HG03439 (cell line): ENCODE measurements at regions not wholly inside any gene's neighbourhood (a gene's known extent, or its start where the extent isn't known, plus 50 kb on each side); places are given as distances from the start of the nearest gene placed in this dataset.

Source experiments
- ATAC-seq: cut with Tn5 transposase; IDR thresholded peaks from one replicate; pipeline ENCODE4 v1.9.1; 2021; ENCODE audit warnings: mild to moderate bottlenecking, moderate library complexity; ENCODE audit not compliant: unreplicated experiment

GRCh38 chr1:186557147-186557777 lies 96.3 kb upstream of the PDC start:
- no peak for ATAC-seq

DNA sequence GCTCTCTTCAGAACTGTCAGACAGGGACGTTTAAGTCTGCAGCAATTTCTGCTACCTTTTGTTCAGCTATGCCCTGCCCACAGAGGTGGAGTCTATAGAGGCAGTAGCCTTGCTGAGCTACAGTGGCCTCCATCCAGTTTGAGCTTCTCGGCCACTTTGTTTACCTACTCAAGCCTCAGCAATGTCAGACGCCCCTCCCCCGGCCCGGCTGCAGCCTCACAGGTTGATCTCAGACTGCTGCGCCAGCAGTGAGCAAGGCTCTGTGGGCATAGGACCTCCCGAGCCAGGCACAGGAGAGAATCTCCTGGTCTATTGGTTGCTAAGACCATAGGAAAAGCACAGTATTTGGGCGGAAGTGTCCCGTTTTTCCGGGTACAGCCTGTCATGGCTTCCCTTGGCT lies 89.9 kb upstream of the PDC start:
- ATAC-seq = no peak

- ATAC-seq = no peak
Observed at GRCh38 chr1:186541003-186541402, 80.1 kb upstream of the PDC start.

- ATAC-seq = no peak
Observed at GRCh38 chr1:186540521-186540920, 79.6 kb upstream of the PDC start.

- ATAC-seq = no peak
Observed at GRCh38 chr1:186536273-186536890, 75.5 kb upstream of the PDC start.

DNA sequence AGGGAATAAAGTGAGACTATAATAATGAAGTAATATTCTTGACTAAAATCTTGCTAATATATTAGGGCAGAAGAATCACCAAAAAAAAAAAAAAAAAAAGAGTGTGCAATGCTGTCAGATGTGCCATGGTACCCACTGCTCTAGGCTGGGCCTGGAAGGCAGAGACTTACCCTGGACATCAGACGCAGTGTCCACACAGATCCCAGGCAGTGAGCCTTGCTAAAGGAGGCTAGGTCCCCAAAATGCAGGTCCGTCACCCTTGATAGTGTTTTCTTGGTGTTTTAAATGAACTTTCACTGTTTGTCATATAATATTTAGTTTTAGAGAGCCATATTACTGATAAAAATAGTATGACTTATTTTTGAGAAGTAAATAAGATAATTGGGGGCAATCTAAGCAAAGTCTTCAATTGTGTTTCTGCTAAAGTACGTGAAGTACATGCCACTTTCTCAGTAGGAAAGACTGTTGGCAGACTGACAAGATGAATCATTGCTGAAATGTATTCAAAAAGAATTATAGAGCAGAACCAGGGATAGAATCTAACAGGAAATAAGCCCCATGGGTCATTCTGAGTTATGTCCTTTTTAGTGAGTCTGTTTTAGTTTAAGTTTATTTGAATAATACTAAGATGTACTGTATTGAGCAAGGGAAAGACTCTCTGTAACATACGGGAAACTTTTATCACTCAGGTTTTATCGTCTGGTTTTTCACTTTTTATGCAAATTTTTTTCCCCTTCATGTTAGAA lies 74.6 kb upstream of the PDC start:
- no peak for ATAC-seq

GRCh38 chr1:186534401-186534800 lies 73.5 kb upstream of the PDC start:
- no peak for ATAC-seq

DNA sequence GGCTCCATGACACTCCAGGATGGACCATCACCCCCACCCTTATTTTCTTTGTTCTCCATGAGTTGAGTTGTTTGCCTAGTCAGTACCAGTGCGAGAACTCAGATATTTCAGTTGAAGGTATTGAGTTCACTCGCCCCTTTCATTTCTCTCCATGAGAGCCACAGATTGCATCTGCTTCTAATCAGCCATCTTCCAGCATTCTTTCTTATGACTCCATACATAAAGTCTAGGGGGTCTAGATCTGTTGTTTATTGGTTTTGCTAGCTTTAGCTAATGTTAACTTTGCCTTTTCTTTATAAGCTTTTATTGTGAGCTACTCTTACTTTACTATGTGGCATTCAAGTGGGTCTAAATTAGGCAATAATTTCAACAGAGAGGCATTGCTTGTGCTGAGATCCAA lies 71.6 kb upstream of the PDC start:
- ATAC-seq = no peak

DNA sequence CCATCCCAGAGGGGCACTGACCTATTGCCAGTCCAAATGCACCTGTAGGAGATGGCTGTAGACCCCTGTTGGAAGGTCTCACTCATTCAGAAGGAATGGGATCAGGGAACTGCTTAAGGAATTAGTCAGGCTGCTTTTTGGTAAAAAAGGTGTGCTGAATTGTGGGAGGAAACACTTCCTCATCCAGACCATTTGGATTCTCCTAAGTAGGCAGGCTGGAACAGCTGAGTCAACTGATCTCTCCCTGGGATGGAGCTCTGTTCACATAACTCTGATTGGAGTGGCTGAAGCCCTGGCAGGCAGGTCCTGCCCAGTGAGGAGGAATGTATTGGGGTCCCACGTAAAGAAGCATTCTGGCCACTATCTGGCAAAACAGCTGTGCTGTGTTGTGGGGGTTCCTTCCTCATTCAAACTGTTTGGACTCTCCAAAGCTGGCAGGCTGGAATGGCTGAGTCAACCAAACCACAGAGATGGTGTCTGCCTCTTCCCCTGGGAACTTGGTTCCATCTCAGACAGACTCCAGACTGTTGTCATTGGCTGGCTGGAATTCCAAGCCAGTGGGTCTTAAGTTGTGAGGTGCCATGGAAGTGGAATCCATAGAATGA lies 70.7 kb upstream of the PDC start:
- no peak for ATAC-seq

- ATAC-seq = no peak
Observed at GRCh38 chr1:186530109-186530508, 69.2 kb upstream of the PDC start.

DNA sequence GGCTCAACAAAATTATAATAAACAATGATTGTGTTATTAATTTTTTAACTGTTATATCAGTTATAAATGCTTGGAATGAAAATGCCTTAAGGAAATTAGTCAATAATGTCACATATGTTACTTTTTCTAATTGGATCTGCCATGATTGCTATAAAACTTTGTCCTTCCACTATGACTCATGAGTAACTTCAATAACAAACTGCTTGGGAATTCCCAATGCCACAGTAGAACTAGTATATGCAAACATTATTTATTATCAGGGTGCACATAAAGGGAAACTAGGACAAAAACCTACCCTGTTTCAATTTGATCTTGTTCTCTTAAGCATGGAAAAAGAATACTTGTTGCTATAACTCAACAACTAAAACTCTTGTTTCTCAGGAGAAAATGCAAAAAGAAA lies 59.1 kb upstream of the PDC start:
- no peak for ATAC-seq

DNA sequence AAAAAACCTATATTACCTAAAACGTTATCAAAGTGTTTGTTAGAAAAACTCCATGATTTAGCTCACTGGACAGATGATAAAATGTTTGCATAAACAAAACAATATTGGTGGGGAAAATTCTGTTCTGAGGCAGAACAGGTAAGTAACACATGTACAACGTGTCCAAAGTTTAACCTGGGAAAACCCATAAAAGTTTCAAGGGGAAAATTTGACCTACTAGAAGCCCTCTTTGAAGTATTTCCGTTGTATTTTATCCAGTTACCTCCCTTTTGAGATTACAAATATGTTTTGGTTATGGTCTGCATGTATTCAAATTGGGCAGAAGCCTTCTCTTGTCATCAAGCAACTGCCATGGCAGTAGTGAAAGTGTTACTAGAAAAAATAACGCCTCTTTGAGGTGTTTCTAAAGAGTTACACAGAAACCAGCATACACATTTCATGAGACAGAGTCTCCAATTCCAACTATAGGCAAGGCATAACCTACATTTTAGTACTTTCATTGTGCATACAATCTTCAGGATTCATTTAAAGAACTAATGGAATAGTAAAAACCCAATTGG lies 58.0 kb upstream of the PDC start:
- ATAC-seq = peak; percentile 51

- no peak for ATAC-seq
Observed at GRCh38 chr1:186518395-186518794, 57.5 kb upstream of the PDC start.

- no peak for ATAC-seq
Observed at GRCh38 chr1:186514367-186514766, 53.5 kb upstream of the PDC start.

GRCh38 chr1:186513526-186513925 lies 52.6 kb upstream of the PDC start:
- no peak for ATAC-seq

DNA sequence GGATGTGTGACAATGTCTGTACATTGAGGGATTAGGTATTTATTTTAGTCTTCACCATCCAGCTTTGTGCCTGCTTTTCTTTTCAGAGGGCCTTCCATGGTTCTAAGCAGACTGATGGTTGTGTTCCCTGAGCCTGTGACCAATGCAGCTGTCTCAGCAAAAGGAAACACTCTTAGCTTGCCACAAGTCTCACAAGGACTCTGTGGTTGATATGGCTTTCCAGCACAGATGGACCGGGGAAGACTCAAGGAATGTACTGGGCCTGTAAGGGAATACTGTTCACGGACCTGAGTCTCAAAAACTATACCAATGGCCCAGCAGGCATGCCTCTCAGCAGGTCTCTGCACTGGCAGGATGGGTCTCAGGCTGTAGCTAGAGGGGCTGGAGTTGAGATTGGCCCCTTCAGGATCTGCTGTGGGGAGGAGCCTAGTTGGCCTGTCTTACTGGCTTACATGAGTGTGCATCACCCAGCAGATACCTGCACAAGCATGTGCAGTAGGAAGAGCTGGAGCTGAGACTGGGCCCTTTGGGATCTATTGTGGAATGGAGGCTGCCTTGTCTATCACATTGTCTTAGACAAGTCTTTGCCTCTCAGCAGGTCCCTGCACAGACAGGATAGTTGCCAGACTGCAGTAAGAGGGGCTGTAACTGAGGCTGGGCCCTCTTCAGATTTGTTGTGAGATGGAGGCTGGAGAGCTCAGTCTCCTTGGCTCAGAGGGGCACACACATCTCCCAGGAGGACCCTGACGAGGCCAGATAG lies 52.0 kb upstream of the PDC start:
- ATAC-seq = no peak

DNA sequence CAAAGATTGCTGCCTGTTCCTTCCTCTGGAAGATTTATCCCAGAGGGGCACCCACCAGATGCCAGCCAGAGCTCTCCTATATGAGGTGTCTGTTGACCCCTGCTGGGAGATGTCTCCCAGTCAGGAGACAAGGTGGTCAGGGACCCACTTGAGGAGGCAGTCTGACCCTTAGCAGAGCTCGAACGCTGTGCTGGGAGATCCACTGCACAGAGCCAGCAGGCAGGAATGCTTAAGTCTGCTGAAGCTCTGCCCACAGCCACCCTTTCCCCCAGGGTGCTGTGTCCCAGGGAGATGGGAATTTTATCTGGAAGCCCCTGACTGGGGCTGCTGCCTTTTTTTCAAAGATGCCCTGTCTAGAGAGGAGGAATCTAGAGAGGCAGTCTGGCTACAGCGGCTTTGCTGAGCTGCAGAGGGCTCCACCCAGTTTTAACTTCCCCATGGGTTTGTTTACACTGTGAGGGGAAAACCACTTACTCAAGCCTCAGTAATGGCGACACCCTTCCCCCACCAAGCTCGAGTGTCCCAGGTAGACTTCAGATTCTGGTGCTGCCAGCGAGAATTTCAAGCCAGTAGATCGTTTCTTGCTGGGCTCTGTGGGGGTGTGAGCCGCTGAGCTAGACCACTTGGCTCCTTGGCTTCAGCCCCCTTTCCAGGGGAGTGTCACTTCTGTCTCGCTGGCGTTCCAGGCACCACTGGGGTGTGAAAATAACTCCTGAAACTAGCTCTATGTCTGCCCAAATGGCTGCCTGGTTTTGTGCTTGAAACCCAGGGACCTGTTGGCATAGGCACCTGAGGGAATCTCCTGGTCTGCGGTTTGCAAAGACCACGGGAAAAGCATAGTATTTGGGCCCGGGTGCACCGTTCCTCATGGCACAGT lies 51.1 kb upstream of the PDC start:
- peak; percentile 79 for ATAC-seq
